ENCODE measurements at regions not wholly inside any gene's neighbourhood (a gene's known extent, or its start where the extent isn't known, plus 50 kb on each side); places are given as distances from the start of the nearest gene placed in this dataset.
"Not testable (repeated sequence)": the region's sequence is repeated elsewhere in the genome, so short reads cannot be mapped to it uniquely, and the experiment has no call there.

- Histone ChIP-seq H3K27ac (replicated peaks) (no peak overlapping the region), H3K4me3 (no peak overlapping the region), H3K9me3 (replicated peaks) (peaks cover 9% of the 10 kb centered on the region), H3K36me3 (no peaks in the 10 kb centered on the region), H3K27me3 (ENCODE audit: low read depth) (no peaks in the 10 kb centered on the region), H3K4me1 (no peaks in the 10 kb centered on the region)
- no peak for TF ChIP-seq CTCF (IDR thresholded peaks at IDR 0.05; ENCODE audit: borderline replicate concordance)
- intact Hi-C loops (cut with micrococcal nuclease): no loop called here
- DNase-seq: no peak
These were observed 124.7 kb downstream of the TYW3 start for GRCh38 chr1:74857676-74858075.

GRCh38 chr1:74858136-74858535 is 125.2 kb downstream of the TYW3 start:
- TF ChIP-seq CTCF (IDR thresholded peaks at IDR 0.05; ENCODE audit: borderline replicate concordance): no peak
- Histone ChIP-seq H3K27me3 (ENCODE audit: low read depth) (no peaks in the 10 kb centered on the region), H3K4me1 (no peaks in the 10 kb centered on the region), H3K4me3 (no peak overlapping the region), H3K36me3 (no peaks in the 10 kb centered on the region), H3K9me3 (replicated peaks) (peaks cover 13% of the 10 kb centered on the region), H3K27ac (replicated peaks) (no peak overlapping the region)
- intact Hi-C loops (cut with micrococcal nuclease): no loop called here
- DNase-seq: no peak

- H3K9me3 ChIP-seq (replicated peaks): peaks cover 47% of the 10 kb centered on the region
- no peaks in the 10 kb centered on the region for H3K36me3 ChIP-seq
- no peaks in the 10 kb centered on the region for H3K4me1 ChIP-seq
- H3K4me3 ChIP-seq: no peak overlapping the region
- H3K27me3 ChIP-seq (ENCODE audit: low read depth): no peaks in the 10 kb centered on the region
- intact Hi-C loops (cut with micrococcal nuclease): no loop called here
- H3K27ac ChIP-seq (replicated peaks): no peak overlapping the region
- DNase-seq: no peak
- TF ChIP-seq CTCF (IDR thresholded peaks at IDR 0.05; ENCODE audit: borderline replicate concordance): no peak
These were observed 128.9 kb downstream of the TYW3 start for GRCh38 chr1:74861867-74862266.

GRCh38 chr1:74869702-74870101 is 136.8 kb downstream of the TYW3 start:
- no peaks in the 10 kb centered on the region for H3K4me1 ChIP-seq
- no peak for DNase-seq
- H3K36me3 ChIP-seq: no peaks in the 10 kb centered on the region
- H3K4me3 ChIP-seq: no peak overlapping the region
- H3K27me3 ChIP-seq (ENCODE audit: low read depth): no peaks in the 10 kb centered on the region
- no peak for TF ChIP-seq CTCF (IDR thresholded peaks at IDR 0.05; ENCODE audit: borderline replicate concordance)
- intact Hi-C loops (cut with micrococcal nuclease): no loop called here
- H3K27ac ChIP-seq (replicated peaks): no peak overlapping the region
- peaks cover 92% of the 10 kb centered on the region for H3K9me3 ChIP-seq (replicated peaks)

- H3K4me1 ChIP-seq; H3K36me3 ChIP-seq; H3K27me3 ChIP-seq (ENCODE audit: low read depth); H3K27ac ChIP-seq (replicated peaks); H3K4me3 ChIP-seq; DNase-seq; intact Hi-C loops (cut with micrococcal nuclease): not testable (repeated sequence)
- H3K9me3 ChIP-seq (replicated peaks): peaks cover 24% of the 10 kb centered on the region
These were observed 144.4 kb downstream of the TYW3 start for GRCh38 chr1:74877366-74877765.

GRCh38 chr1:74895411-74895810 is 162.5 kb downstream of the TYW3 start:
- no peak overlapping the region for H3K27ac ChIP-seq (replicated peaks)
- no peak overlapping the region for H3K4me3 ChIP-seq
- H3K9me3 ChIP-seq (replicated peaks): peaks cover 41% of the 10 kb centered on the region
- TF ChIP-seq CTCF (IDR thresholded peaks at IDR 0.05; ENCODE audit: borderline replicate concordance): no peak
- intact Hi-C loops (cut with micrococcal nuclease): no loop called here
- no peaks in the 10 kb centered on the region for H3K4me1 ChIP-seq
- DNase-seq: no peak
- no peaks in the 10 kb centered on the region for H3K27me3 ChIP-seq (ENCODE audit: low read depth)
- no peaks in the 10 kb centered on the region for H3K36me3 ChIP-seq
